MM.1S (cell line): ENCODE measurements at regions not wholly inside any gene's neighbourhood (a gene's known extent, or its start where the extent isn't known, plus 50 kb on each side); places are given as distances from the start of the nearest gene placed in this dataset.

Source experiments
- EZH2 ChIP-seq: fragments of 300-600 bp; sonication (generic); optimal IDR thresholded peaks from 2 replicates; pipeline ENCODE3; 2017; ENCODE audit warnings: low read depth, mild to moderate bottlenecking, antibody characterized with exemption, low read length, mixed read lengths
- EZH2phosphoT487 ChIP-seq: fragments of 300-600 bp; sonication (generic); IDR thresholded peaks from 2 replicates; pipeline ENCODE4 v1.6.1; 2018; ENCODE audit warnings: antibody characterized with exemption, low read length
- TF ChIP-seq, protein P1 (sequence below): fragments of 300-600 bp; sonication (generic); IDR thresholded peaks from 2 replicates; pipeline ENCODE4 v1.5.1; 2016; ENCODE audit warnings: antibody characterized with exemption, low read length, mixed read lengths

GRCh38 chr5:53263151-53263550, 153.6 kb upstream of the MOCS2 start:
- TF ChIP-seq EZH2 (no peak), EZH2phosphoT487 (no peak)
- TF ChIP-seq, protein P1, sequence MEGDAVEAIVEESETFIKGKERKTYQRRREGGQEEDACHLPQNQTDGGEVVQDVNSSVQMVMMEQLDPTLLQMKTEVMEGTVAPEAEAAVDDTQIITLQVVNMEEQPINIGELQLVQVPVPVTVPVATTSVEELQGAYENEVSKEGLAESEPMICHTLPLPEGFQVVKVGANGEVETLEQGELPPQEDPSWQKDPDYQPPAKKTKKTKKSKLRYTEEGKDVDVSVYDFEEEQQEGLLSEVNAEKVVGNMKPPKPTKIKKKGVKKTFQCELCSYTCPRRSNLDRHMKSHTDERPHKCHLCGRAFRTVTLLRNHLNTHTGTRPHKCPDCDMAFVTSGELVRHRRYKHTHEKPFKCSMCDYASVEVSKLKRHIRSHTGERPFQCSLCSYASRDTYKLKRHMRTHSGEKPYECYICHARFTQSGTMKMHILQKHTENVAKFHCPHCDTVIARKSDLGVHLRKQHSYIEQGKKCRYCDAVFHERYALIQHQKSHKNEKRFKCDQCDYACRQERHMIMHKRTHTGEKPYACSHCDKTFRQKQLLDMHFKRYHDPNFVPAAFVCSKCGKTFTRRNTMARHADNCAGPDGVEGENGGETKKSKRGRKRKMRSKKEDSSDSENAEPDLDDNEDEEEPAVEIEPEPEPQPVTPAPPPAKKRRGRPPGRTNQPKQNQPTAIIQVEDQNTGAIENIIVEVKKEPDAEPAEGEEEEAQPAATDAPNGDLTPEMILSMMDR, result no peak
